Activated CD8-positive, alpha-beta memory T cell treated with anti-CD3 and anti-CD28 coated beads, Interleukin-2, amount 50 U/mL, for 4 hours (primary cell): ENCODE measurements at regions not wholly inside any gene's neighbourhood (a gene's known extent, or its start where the extent isn't known, plus 50 kb on each side); places are given as distances from the start of the nearest gene placed in this dataset.

Experiments used
- DNase-seq: peaks from one replicate; pipeline ENCODE4 v3.0.0-alpha.2; 2020

- no peak for DNase-seq
These were observed 172.1 kb downstream of the GADD45G start for GRCh38 chr9:89776795-89777525.

- DNase-seq, result no peak
These were observed 172.7 kb downstream of the GADD45G start for GRCh38 chr9:89777544-89777943.

- DNase-seq, result no peak
These were observed 173.6 kb downstream of the GADD45G start for GRCh38 chr9:89778100-89779090.

- DNase-seq, result no peak
These were observed 174.8 kb downstream of the GADD45G start for GRCh38 chr9:89779405-89780203.

GRCh38 chr9:89780959-89781358 lies 176.1 kb downstream of the GADD45G start:
- DNase-seq, result no peak

- no peak for DNase-seq
These were observed 177.2 kb downstream of the GADD45G start for GRCh38 chr9:89781838-89782540.

GRCh38 chr9:89786655-89787054 lies 181.8 kb downstream of the GADD45G start:
- DNase-seq, result no peak

- DNase-seq, result no peak
These were observed 182.8 kb downstream of the GADD45G start for GRCh38 chr9:89787595-89787994.

GRCh38 chr9:89788434-89788833 lies 183.6 kb downstream of the GADD45G start:
- no peak for DNase-seq

GRCh38 chr9:89789922-89790510 lies 185.2 kb downstream of the GADD45G start:
- no peak for DNase-seq

- DNase-seq, result no peak
These were observed 185.8 kb downstream of the GADD45G start for GRCh38 chr9:89790542-89791109.

- DNase-seq, result no peak
These were observed 186.9 kb downstream of the GADD45G start for GRCh38 chr9:89791754-89792153.

- no peak for DNase-seq
These were observed 187.6 kb downstream of the GADD45G start for GRCh38 chr9:89792189-89793123.

GRCh38 chr9:89793124-89793495 lies 188.3 kb downstream of the GADD45G start:
- DNase-seq, result no peak

- DNase-seq, result no peak
These were observed 188.7 kb downstream of the GADD45G start for GRCh38 chr9:89793551-89793950.

GRCh38 chr9:89794918-89795317 lies 190.1 kb downstream of the GADD45G start:
- DNase-seq, result no peak

GRCh38 chr9:89795538-89796195 lies 190.9 kb downstream of the GADD45G start:
- no peak for DNase-seq

- DNase-seq, result no peak
These were observed 191.8 kb downstream of the GADD45G start for GRCh38 chr9:89796606-89797005.

- no peak for DNase-seq
These were observed 192.4 kb downstream of the GADD45G start for GRCh38 chr9:89797255-89797654.

- no peak for DNase-seq
These were observed 193.2 kb downstream of the GADD45G start for GRCh38 chr9:89797937-89798455.
